ENCODE measurements at regions not wholly inside any gene's neighbourhood (a gene's known extent, or its start where the extent isn't known, plus 50 kb on each side); places are given as distances from the start of the nearest gene placed in this dataset.

DNA sequence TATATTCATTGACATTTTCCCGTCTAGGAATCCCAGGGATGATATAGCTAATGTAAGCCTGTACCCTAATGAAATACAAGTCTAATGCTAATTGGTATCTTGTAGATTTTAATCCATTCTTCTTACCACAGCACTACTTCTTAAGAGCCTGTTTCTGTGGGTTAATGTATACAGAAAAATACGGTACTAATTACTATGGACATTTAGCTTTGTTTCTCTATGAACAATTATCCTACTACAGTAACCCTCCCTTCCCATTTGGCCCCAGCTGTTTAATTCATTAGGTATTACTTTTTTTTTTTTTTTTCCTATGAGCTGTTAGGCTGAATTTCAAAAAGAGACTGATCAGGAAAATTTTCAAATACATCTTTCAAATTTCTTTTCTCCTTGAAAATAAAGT lies 245.1 kb upstream of the SLC7A11 start:
- H3K9me3 Mint-ChIP-seq: peaks cover 2% of the 10 kb centered on the region
- ChIA-PET CTCF (no interaction called here), POLR2A (no interaction called here)
- H3K27me3 Mint-ChIP-seq: no peaks in the 10 kb centered on the region
- intact Hi-C loops (cut with DNase I, micrococcal nuclease): no loop called here
- DNase-seq: no peak
- H3K4me3 Mint-ChIP-seq: no peak overlapping the region
- H3K36me3 Mint-ChIP-seq (ENCODE audit: low read depth): no peaks in the 10 kb centered on the region
- Histone ChIP-seq H3K36me3 (ENCODE audit: insufficient read depth, low read length) (no peaks in the 10 kb centered on the region), H3K27me3 (ENCODE audit: control insufficient read depth in 1 of 2, insufficient read depth in 2 of 2, low read length in 2 of 2) (no peaks in the 10 kb centered on the region), H3K4me1 (ENCODE audit: insufficient read depth, low read length) (no peaks in the 10 kb centered on the region), H3K4me3 (ENCODE audit: low read length) (no peak overlapping the region), H3K9me3 (ENCODE audit: control insufficient read depth in 1 of 2, insufficient read depth in 1 of 2, low read length in 2 of 2) (peaks cover 0 to 7% of the 10 kb centered on the region in 2 experiments), H3K27ac (ENCODE audit: low read depth in 1 of 2, low read length in 2 of 2) (no peak overlapping the region)
- H3K4me1 Mint-ChIP-seq (ENCODE audit: low read depth): no peaks in the 10 kb centered on the region
- ATAC-seq (ENCODE audit: poor library complexity): no peak
- no peak overlapping the region for H3K27ac Mint-ChIP-seq
- TF ChIP-seq, protein P1, sequence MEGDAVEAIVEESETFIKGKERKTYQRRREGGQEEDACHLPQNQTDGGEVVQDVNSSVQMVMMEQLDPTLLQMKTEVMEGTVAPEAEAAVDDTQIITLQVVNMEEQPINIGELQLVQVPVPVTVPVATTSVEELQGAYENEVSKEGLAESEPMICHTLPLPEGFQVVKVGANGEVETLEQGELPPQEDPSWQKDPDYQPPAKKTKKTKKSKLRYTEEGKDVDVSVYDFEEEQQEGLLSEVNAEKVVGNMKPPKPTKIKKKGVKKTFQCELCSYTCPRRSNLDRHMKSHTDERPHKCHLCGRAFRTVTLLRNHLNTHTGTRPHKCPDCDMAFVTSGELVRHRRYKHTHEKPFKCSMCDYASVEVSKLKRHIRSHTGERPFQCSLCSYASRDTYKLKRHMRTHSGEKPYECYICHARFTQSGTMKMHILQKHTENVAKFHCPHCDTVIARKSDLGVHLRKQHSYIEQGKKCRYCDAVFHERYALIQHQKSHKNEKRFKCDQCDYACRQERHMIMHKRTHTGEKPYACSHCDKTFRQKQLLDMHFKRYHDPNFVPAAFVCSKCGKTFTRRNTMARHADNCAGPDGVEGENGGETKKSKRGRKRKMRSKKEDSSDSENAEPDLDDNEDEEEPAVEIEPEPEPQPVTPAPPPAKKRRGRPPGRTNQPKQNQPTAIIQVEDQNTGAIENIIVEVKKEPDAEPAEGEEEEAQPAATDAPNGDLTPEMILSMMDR (IDR thresholded peaks at IDR 0.05): no peak

DNA sequence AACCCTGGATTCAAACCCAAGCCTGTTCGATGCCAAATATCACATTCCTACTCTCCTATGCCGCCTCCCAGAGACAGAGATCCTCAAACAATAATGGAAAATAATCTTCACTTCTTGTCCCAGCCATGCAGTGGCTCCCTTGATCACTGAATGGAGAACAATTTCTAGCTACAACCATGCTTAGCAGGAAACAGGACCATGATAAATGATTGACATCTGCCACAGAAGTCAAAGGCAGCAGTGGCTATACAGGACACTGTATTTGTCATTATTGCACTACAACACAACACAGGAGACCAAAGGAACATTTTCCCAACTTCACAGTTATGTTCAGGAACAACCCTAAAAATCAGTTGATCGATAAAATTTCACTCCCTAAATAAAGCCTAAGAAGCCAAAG lies 243.3 kb upstream of the SLC7A11 start:
- Mint-ChIP-seq H3K9me3 (peaks cover 6% of the 10 kb centered on the region), H3K27me3 (no peaks in the 10 kb centered on the region), H3K36me3 (ENCODE audit: low read depth) (no peaks in the 10 kb centered on the region), H3K27ac (no peak overlapping the region), H3K4me3 (no peak overlapping the region), H3K4me1 (ENCODE audit: low read depth) (no peaks in the 10 kb centered on the region)
- DNase-seq (no peak), ATAC-seq (ENCODE audit: poor library complexity) (no peak)
- Histone ChIP-seq H3K27me3 (ENCODE audit: control insufficient read depth in 1 of 2, insufficient read depth in 2 of 2, low read length in 2 of 2) (no peaks in the 10 kb centered on the region), H3K36me3 (ENCODE audit: insufficient read depth, low read length) (no peaks in the 10 kb centered on the region), H3K4me3 (ENCODE audit: low read length) (no peak overlapping the region), H3K9me3 (ENCODE audit: control insufficient read depth in 1 of 2, insufficient read depth in 1 of 2, low read length in 2 of 2) (peaks cover 0 to 9% of the 10 kb centered on the region in 2 experiments), H3K4me1 (ENCODE audit: insufficient read depth, low read length) (no peaks in the 10 kb centered on the region), H3K27ac (ENCODE audit: low read depth in 1 of 2, low read length in 2 of 2) (no peak overlapping the region)
- ChIA-PET CTCF (no interaction called here), POLR2A (no interaction called here)
- intact Hi-C loops (cut with DNase I, micrococcal nuclease): no loop called here
- TF ChIP-seq, protein P1 (IDR thresholded peaks at IDR 0.05): no peak

DNA sequence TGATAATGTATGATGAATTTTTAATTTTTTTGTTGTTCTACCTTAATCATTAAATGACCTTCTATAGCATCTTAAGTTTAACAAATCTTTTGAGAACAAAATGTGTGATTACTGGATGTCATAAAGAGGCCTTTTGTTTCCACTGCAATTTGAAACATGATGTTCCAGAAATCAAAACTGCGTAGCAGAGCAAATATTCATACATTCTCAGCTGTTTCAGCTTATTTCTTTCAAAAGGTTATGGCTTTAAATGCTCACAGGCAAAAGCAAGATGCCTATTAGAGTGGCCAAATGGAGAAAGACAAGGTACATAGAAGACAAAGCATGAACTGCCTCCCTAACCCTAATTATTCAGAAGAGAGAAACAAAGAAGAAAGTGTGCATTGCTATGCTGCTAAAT lies 233.0 kb upstream of the SLC7A11 start:
- Mint-ChIP-seq H3K36me3 (ENCODE audit: low read depth) (no peaks in the 10 kb centered on the region), H3K4me3 (no peak overlapping the region), H3K27ac (no peak overlapping the region), H3K9me3 (peaks cover 2% of the 10 kb centered on the region), H3K4me1 (ENCODE audit: low read depth) (no peaks in the 10 kb centered on the region), H3K27me3 (no peaks in the 10 kb centered on the region)
- DNase-seq (no peak), ATAC-seq (ENCODE audit: poor library complexity) (no peak)
- H3K27ac ChIP-seq (ENCODE audit: low read depth in 1 of 2, low read length in 2 of 2): no peak overlapping the region
- H3K9me3 ChIP-seq (ENCODE audit: control insufficient read depth in 1 of 2, insufficient read depth in 1 of 2, low read length in 2 of 2): no peaks in the 10 kb centered on the region
- ChIA-PET POLR2A (no interaction called here), CTCF (no interaction called here)
- TF ChIP-seq, protein P1 (IDR thresholded peaks at IDR 0.05): no peak
- no peaks in the 10 kb centered on the region for H3K27me3 ChIP-seq (ENCODE audit: control insufficient read depth in 1 of 2, insufficient read depth in 2 of 2, low read length in 2 of 2)
- no peaks in the 10 kb centered on the region for H3K4me1 ChIP-seq (ENCODE audit: insufficient read depth, low read length)
- no peaks in the 10 kb centered on the region for H3K36me3 ChIP-seq (ENCODE audit: insufficient read depth, low read length)
- intact Hi-C loops (cut with DNase I, micrococcal nuclease): no loop called here
- no peak overlapping the region for H3K4me3 ChIP-seq (ENCODE audit: low read length)

All from CD4-positive, alpha-beta T cell (primary cell).